Body of pancreas (tissue), 4 donors: ENCODE measurements at regions not wholly inside any gene's neighbourhood (a gene's known extent, or its start where the extent isn't known, plus 50 kb on each side); places are given as distances from the start of the nearest gene placed in this dataset.

Experiments used
- ATAC-seq: fragments of 150-250 bp; one replicate; pipeline ENCODE4 v1.9.1; 2016
- DNase-seq, 4 donors: peaks; one replicate each; pipeline ENCODE4 v3.0.0-alpha.2; 2019
- H3K27ac ChIP-seq, 4 donors: fragments of 200-600 bp; sonication (generic); 1 replicate in 3 of 4; 2 replicates in 1 of 4; pipeline versions ENCODE4 v1.5.1 to v1.6.1; 2016 to 2019; ENCODE audit warnings: mild to moderate bottlenecking in 1 of 4, mixed read lengths in 1 of 4, moderate library complexity in 1 of 4
- H3K27me3 ChIP-seq, 2 donors: fragments of 200-600 bp; sonication (generic); one replicate each; pipeline ENCODE4 v1.6.0; 2016; ENCODE audit warnings: mild to moderate bottlenecking in 1 of 2
- H3K36me3 ChIP-seq, 2 donors: fragments of 200-600 bp; sonication (generic); replicated peaks in 1 of 2; 2 replicates each; pipeline ENCODE4 v1.5.1; 2016; ENCODE audit warnings: low read depth in 2 of 2; ENCODE audit not compliant: insufficient read depth in 1 of 2
- H3K4me1 ChIP-seq: fragments of 200-600 bp; sonication (generic); one replicate; pipeline ENCODE4 v1.6.0; 2016
- H3K4me3 ChIP-seq, 2 donors: fragments of 200-600 bp; sonication (generic); 1 replicate in 1 of 2; 2 replicates in 1 of 2; pipeline ENCODE4 v1.5.1; 2016 to 2019
- H3K9me3 ChIP-seq, 3 donors: fragments of 200-600 bp; sonication (generic); 1 replicate in 2 of 3; 2 replicates in 1 of 3; pipeline ENCODE4 v1.5.1; 2016
- CTCF ChIP-seq, 7 experiments: fragments of 450-650 bp in 4 of 7; fragments of 200-600 bp in 3 of 7; sonication (generic) in 3 of 7; IDR thresholded peaks; one replicate each; pipeline ENCODE4 v1.5.1; 2016 to 2019; ENCODE audit warnings: antibody characterized with exemption in 7 of 7
- POLR2A ChIP-seq, 3 donors: fragments of 450-650 bp; IDR thresholded peaks; one replicate each; pipeline ENCODE4 v1.6.1; 2016; ENCODE audit warnings: antibody characterized with exemption in 3 of 3, mild to moderate bottlenecking in 2 of 3
- WGBS, 2 donors: methylation state at CpG; one replicate each; pipeline ENCODE4 v1.1.5; 2017; 5-methylcytosine and 5-hydroxymethylcytosine counted together
- intact Hi-C: fragments of 100-400 bp; cut with DNase I; formaldehyde crosslinking; loops from one replicate; pipeline ENCODE4 v1.15.1; 2023

- no peaks in the 10 kb centered on the region for H3K9me3 ChIP-seq
- no peaks in the 10 kb centered on the region for H3K4me1 ChIP-seq
- H3K4me3 ChIP-seq: no peak overlapping the region
- intact Hi-C loops: no loop called here
- ATAC-seq (no peak), DNase-seq (no peak)
- TF ChIP-seq CTCF (IDR thresholded peaks at IDR 0.05): no peak
- no peak for TF ChIP-seq POLR2A (IDR thresholded peaks at IDR 0.05)
- H3K27ac ChIP-seq: no peak overlapping the region
- no peaks in the 10 kb centered on the region for H3K36me3 ChIP-seq
- 94 to 96% methylated on average over 1 of the region's 1 CpG for WGBS, 2 donors
- no peaks in the 10 kb centered on the region for H3K27me3 ChIP-seq
Observed at GRCh38 chr3:70570584-70570983, 258.1 kb upstream of the MDFIC2 start.

GRCh38 chr3:70568626-70569025 lies 256.2 kb upstream of the MDFIC2 start:
- 80 to 83% methylated on average over 7 of the region's 7 CpGs for WGBS, 2 donors
- no peak for ATAC-seq
- intact Hi-C loops: no loop called here
- Histone ChIP-seq H3K4me3 (no peak overlapping the region), H3K36me3 (no peaks in the 10 kb centered on the region), H3K9me3 (no peaks in the 10 kb centered on the region), H3K27ac (no peak overlapping the region), H3K4me1 (no peaks in the 10 kb centered on the region), H3K27me3 (no peaks in the 10 kb centered on the region)
- DNase-seq: no peak
- TF ChIP-seq CTCF (IDR thresholded peaks at IDR 0.05): no peak
- no peak for TF ChIP-seq POLR2A (IDR thresholded peaks at IDR 0.05)

GRCh38 chr3:70565861-70566260 lies 253.4 kb upstream of the MDFIC2 start:
- H3K9me3 ChIP-seq: no peaks in the 10 kb centered on the region
- no peak overlapping the region for H3K4me3 ChIP-seq
- H3K4me1 ChIP-seq: no peaks in the 10 kb centered on the region
- DNase-seq (no peak), ATAC-seq (no peak)
- TF ChIP-seq POLR2A (IDR thresholded peaks at IDR 0.05) (no peak), CTCF (IDR thresholded peaks at IDR 0.05) (no peak)
- no peak overlapping the region for H3K27ac ChIP-seq
- WGBS, 2 donors: 78 to 82% methylated on average over 3 of the region's 3 CpGs
- no peaks in the 10 kb centered on the region for H3K36me3 ChIP-seq
- intact Hi-C loops: no loop called here
- no peaks in the 10 kb centered on the region for H3K27me3 ChIP-seq

- H3K4me1 ChIP-seq: no peaks in the 10 kb centered on the region
- H3K4me3 ChIP-seq: no peak overlapping the region
- 50 to 100% methylated on average over 1 to 3 of the region's 3 CpGs for WGBS, 2 donors
- no peaks in the 10 kb centered on the region for H3K27me3 ChIP-seq
- TF ChIP-seq CTCF (IDR thresholded peaks at IDR 0.05): no peak
- TF ChIP-seq POLR2A (IDR thresholded peaks at IDR 0.05): no peak
- no peaks in the 10 kb centered on the region for H3K9me3 ChIP-seq
- ATAC-seq (no peak), DNase-seq (no peak)
- intact Hi-C loops: no loop called here
- no peak overlapping the region for H3K27ac ChIP-seq
- no peaks in the 10 kb centered on the region for H3K36me3 ChIP-seq
Observed at GRCh38 chr3:70564552-70564951, 252.1 kb upstream of the MDFIC2 start.

GRCh38 chr3:70561796-70562195 lies 249.4 kb upstream of the MDFIC2 start:
- TF ChIP-seq CTCF (IDR thresholded peaks at IDR 0.05) (no peak), POLR2A (IDR thresholded peaks at IDR 0.05) (no peak)
- Histone ChIP-seq H3K4me3 (no peak overlapping the region), H3K27ac (no peak overlapping the region), H3K4me1 (no peaks in the 10 kb centered on the region), H3K9me3 (no peaks in the 10 kb centered on the region), H3K36me3 (no peaks in the 10 kb centered on the region), H3K27me3 (no peaks in the 10 kb centered on the region)
- no peak for DNase-seq
- WGBS, 2 donors: 65 to 75% methylated on average over 3 of the region's 3 CpGs
- intact Hi-C loops: no loop called here
- ATAC-seq: no peak
